HG03520 (cell line): ENCODE measurements at regions not wholly inside any gene's neighbourhood (a gene's known extent, or its start where the extent isn't known, plus 50 kb on each side); places are given as distances from the start of the nearest gene placed in this dataset.

Experiments used
- ATAC-seq: cut with Tn5 transposase; IDR thresholded peaks from one replicate; pipeline ENCODE4 v1.9.1; 2021; ENCODE audit warnings: mild to moderate bottlenecking, moderate library complexity; ENCODE audit not compliant: unreplicated experiment

DNA sequence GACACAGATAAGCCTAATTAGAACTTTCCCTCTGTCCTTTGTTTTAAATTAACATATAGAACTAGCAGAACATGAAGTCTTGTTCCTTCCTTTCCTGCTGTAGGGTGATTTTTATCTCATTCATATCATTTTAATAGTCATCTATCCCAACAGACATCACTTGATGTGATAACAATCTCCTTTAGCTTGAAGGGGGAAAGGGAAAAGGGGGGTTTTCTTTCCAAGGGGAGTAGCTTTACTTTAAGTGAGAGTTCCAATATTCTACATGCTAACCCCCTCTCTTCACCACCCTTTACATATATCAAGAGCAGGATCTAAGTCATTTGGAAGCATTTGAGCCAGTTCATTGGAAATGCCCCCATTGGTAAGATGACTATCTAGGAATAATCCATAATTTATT, 241.9 kb downstream of the HHIPL2 start:
- no peak for ATAC-seq

DNA sequence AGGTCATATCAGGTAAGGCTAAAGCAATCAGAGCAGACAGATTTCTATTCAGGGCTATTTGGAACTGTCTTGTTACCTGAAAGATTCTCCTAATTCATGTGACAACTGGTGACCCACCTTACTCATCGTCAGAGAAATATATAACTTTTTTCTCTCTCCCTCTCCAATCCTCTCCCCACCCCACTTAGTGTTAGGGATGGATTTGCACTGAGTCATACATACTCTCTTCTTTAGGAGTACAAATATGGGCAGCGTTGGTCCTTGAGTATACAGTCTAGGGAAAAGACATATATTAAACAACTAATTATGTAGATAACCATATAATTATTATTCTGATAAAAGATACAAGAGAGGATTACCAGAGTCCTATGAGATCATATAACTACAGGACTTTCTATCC, 246.3 kb downstream of the HHIPL2 start:
- no peak for ATAC-seq

GRCh38 chr1:222299524-222299923, 248.4 kb downstream of the HHIPL2 start:
- ATAC-seq: no peak

GRCh38 chr1:222290866-222291265, 257.0 kb downstream of the HHIPL2 start:
- no peak for ATAC-seq

- no peak for ATAC-seq
Measured at GRCh38 chr1:222288053-222288452, 259.9 kb downstream of the HHIPL2 start.

GRCh38 chr1:222286011-222286410, 261.9 kb downstream of the HHIPL2 start:
- no peak for ATAC-seq

DNA sequence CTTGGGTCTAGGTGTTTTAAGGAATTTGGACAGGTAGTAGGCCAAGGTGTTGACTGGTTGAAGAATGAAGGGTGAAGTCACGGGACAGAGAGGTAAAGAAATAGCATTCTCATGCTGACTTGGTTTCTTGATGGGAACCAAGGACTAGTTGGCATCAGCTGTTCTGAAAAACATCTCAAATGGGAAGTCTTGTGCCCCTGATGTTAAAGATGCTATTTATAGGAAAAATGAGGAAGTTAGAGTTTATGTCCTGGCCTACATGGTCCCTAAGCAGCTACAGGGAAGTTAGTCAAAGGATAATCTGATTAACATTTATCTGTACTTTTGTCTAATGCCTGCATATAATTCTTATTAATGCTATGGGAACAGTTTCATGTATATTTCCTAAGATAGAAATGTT, 262.4 kb downstream of the HHIPL2 start:
- ATAC-seq: no peak

DNA sequence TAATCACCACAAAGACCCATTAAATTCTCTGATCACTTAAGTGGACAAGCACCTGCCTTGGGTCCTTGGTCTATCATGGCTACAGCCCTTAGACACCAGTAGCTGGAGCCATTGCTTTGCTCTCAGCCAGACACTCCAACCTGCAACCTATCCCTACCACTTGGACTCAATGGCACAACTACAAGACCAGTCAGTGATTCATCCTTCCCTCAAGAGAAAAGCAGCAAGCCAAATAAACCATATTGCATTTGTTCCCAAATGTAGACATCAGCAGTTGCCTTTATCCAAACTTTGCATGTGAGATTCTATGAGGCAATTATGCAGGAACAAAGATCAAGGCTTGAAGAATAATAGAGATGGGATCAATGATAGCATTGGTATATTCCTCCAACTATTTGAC, 263.4 kb downstream of the HHIPL2 start:
- ATAC-seq: no peak

DNA sequence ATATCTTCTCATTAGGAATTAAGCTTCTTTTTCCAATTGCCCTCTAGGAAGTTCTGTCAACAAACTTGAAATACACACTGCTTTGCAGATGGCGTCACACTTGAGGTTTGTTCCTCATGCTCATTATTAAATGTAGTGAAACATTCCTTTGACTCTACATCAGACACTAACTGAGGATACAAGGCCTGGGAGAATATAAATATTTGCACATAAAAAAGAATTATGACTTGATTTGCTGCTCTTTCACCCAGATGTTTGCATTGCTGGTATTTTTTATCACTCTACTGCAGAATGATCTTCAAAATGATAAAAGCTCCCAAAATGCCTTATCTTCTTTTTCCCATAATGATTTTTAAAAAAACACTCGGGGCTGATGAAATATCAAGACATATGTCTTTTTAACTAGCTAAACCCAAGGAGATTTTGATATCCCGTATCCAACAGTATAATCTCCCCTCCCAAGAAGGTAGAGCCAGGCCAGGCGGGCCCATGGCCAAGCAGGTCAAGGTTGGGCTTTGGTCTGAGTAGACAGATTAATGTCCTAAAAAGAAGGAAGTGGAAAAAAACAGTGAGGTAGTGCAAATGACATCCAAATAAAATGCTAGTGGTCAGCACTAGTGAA, 264.6 kb downstream of the HHIPL2 start:
- no peak for ATAC-seq

GRCh38 chr1:222279591-222279990, 268.3 kb downstream of the HHIPL2 start:
- ATAC-seq: no peak

DNA sequence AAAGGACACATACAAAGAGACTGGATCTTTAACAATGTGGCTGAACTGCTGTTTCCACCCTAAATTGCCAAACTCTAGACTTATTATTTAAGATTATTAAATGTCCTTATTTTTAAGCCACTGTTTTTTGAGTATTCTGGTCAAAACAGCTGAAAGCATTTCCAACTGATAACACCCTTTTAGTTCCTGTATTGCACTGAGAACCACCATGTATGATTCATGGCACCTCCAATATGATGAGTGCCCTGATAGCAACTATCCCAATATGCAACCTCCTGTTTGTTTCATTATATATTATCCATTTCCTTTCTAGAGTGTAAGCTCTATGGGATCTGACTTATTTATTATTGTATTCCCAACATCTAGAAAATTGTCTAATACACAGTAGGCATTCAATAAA, 269.4 kb downstream of the HHIPL2 start:
- no peak for ATAC-seq

GRCh38 chr1:222275729-222276465, 272.0 kb downstream of the HHIPL2 start:
- ATAC-seq: no peak

DNA sequence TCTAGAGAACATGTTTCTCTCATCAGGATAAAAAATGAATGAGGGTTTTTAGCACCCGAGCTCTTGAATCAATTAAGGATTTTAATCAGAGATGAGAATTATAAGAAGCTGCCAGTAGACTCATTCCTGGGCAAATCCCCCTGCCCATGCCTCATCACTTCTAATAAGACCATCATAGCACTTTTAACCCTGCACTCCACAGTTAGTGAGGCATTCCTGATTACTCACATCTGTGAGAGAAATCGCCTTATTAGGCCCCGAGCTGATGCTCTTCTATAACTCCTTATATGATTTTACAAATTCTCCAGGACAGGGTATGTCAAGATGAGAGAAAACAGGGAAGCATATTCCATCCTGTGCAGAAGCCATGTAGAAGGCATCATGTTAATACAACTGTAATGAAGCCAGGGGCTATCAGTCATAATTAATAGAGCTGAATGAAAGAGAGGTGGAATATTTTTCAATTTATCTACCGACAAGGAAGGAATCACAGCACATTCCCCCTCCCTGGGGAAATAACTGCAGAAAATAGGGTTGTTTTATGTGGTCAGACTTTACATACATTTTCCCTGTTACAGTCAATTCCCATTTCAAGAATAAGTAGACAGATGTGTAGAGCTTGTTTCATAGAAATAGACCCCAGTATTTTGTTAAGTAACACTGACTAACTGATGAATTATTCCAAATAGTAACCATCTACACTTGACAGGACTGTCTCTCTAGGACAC, 272.7 kb downstream of the HHIPL2 start:
- ATAC-seq: no peak

DNA sequence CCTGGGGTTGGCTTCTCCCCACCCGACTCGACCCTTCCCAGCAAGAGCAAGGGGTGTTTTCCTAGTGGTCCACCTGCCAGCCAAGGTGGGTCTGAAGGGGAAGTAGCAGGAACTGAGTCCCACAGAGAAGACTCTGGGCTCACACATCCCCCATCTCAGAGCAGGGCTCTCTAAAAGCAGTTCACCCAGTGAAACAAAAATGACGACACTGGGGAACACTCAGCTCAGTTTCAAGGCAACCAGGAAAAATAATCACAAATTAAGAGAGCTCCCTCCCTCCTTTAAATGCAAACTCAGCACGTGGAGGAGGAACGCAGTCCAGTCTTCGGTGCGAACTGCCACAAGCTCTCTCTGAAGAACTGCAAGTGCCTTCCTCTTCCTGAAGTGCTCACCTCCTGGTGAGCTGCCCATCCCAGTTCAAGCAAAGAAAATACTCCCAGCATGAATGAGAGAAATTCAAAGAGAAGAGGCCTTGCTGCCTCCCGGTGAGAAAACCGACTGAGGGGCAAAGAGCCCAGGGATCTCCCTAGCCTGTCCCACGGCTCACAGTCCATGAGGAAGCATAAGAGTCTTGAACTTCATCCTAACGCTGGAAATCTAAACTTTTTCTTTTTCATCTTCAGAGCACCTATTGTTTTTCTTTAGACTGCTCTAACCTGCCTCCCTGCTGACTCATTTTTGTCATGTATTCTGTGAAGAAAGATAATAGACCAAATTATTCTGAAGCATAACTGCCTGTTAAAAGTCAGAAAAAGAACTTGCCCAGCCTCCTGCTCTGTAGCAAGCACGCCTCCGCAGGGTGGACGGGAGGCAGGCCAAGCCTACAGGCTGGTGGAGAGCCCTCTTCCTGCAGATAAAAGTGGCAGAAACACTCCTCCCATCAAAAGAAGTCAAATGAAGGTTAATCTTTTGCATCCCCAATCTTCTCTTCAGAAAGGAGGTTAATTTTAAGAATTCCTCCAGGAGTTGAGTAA, 281.4 kb downstream of the HHIPL2 start:
- no peak for ATAC-seq

DNA sequence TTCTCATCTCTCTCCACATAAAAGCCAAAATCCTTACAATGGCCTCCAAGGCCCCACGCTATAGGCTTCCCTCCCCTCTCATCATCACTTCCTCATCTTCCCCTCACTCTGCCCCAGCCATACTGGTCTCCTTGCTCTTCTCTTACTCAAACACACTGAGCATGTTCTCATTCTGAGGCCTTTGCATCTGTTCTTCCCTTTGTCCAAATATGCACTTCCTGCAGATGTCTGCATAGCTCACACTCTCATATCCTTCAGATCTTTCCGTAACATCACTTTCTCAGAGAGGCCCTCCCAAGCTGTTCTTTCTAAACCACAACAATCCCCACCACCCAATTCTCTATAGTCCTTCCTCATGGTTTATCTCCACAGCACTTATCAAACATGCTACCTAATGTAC, 284.1 kb downstream of the HHIPL2 start:
- no peak for ATAC-seq

- no peak for ATAC-seq
Measured at GRCh38 chr1:222257027-222257426, 290.9 kb downstream of the HHIPL2 start.

DNA sequence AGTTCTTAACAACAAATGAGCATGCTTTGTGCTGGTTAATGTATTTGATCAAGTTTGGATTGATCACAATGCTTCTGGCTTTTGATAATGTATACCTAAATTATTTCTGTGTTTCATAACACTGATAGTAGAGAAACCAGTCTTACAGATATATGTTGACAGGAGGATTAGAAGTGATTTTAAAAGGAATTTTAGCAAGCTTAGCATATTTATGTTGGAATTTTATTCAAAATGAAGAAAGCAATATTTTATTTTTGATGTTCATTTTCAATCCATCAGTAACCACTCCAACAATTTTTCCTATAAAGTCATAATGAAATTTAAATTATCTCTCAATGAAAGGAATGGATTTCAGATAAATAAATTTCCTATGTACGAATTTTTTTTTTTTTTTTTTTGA, 291.8 kb downstream of the HHIPL2 start:
- ATAC-seq: no peak

GRCh38 chr1:222252788-222253187, 295.1 kb downstream of the HHIPL2 start:
- no peak for ATAC-seq

DNA sequence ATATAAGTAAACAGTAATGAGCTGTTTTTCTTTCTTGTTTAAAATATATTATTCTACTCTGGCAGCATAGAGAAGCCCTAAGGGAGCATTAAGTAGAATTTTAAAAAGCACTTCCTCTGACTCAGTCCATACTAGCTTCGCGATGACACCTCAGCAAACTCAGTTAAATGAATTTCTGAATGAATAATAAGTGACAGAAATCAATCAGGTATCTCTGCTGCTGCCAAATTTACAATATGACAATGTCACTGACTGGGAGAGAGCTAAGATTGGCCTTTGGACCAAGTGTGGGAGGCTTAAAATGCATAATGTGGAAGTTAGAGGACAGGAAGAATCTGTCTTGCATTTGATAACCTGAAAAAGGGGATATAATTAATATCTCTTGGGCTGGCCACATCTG, 296.1 kb downstream of the HHIPL2 start:
- ATAC-seq: no peak

GRCh38 chr1:222250376-222250775, 297.5 kb downstream of the HHIPL2 start:
- no peak for ATAC-seq

DNA sequence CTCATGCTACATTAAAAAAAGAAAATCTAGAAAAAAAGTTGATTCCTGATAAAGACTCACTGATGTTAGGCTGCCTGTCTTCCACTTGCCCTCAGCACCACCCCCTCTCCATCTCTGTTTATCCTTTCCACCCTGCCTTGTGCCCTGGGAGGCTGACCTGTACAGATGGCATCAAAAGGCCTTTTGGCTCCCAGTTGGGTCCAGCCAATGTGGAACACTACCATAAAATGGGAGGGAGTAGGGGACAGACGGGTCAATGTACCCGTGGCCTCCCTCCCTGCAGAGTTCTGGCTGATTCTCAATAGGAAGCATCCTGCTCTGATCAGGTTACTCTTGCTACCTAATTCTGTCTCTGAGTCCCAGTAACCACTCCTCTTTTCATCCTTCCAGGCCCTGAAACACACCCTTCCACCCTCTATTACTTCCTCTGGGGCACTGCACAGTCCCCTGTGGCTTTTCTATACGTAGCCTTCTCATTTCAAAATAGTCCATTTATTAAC, 300.0 kb downstream of the HHIPL2 start:
- ATAC-seq: no peak
